GM23338 (cell line): ENCODE measurements at regions not wholly inside any gene's neighbourhood (a gene's known extent, or its start where the extent isn't known, plus 50 kb on each side); places are given as distances from the start of the nearest gene placed in this dataset.

Experiments used
- ETS1 ChIP-seq: IDR thresholded peaks from 2 replicates; pipeline ENCODE4 v1.6.1; 2016; ENCODE audit warnings: antibody characterized with exemption
- EZH2 ChIP-seq: fragments of 200-600 bp; sonication (generic); IDR thresholded peaks from one replicate; pipeline ENCODE4 v1.8.0; 2017; ENCODE audit warnings: antibody characterized with exemption, mild to moderate bottlenecking, low read depth; ENCODE audit not compliant: unreplicated experiment
- JUNB ChIP-seq: IDR thresholded peaks from one replicate; pipeline ENCODE4 v1.6.1; 2016; ENCODE audit warnings: antibody characterized with exemption; ENCODE audit not compliant: unreplicated experiment
- NANOG ChIP-seq: IDR thresholded peaks from 2 replicates; pipeline ENCODE4 v1.6.1; 2016; ENCODE audit warnings: antibody characterized with exemption, borderline replicate concordance
- POLR2AphosphoS5 ChIP-seq: IDR thresholded peaks from 2 replicates; pipeline ENCODE4 v1.6.1; 2016; ENCODE audit warnings: antibody characterized with exemption, low read depth
- STAT1 ChIP-seq: IDR thresholded peaks from one replicate; pipeline ENCODE4 v1.6.1; 2016; ENCODE audit warnings: antibody characterized with exemption; ENCODE audit not compliant: unreplicated experiment
- ZNF114 ChIP-seq: fragments of 250-450 bp; sonication (Bioruptor Pico); IDR thresholded peaks from 2 replicates; pipeline ENCODE4 v1.5.0; 2020; ENCODE audit warnings: mild to moderate bottlenecking, moderate library complexity
- TF ChIP-seq, protein P1 (sequence below): fragments of 250-450 bp; sonication (Bioruptor Pico); IDR thresholded peaks from 2 replicates; pipeline ENCODE4 v1.5.0; 2020; ENCODE audit warnings: mild to moderate bottlenecking, moderate library complexity
- TF ChIP-seq, protein P2 (sequence below): IDR thresholded peaks from one replicate; pipeline ENCODE4 v1.6.1; 2018; ENCODE audit warnings: antibody characterized with exemption; ENCODE audit not compliant: unreplicated experiment

GRCh38 chr2:164224007-164224406 is 397.3 kb downstream of the GRB14 start (continued):
- TF ChIP-seq, protein P1, sequence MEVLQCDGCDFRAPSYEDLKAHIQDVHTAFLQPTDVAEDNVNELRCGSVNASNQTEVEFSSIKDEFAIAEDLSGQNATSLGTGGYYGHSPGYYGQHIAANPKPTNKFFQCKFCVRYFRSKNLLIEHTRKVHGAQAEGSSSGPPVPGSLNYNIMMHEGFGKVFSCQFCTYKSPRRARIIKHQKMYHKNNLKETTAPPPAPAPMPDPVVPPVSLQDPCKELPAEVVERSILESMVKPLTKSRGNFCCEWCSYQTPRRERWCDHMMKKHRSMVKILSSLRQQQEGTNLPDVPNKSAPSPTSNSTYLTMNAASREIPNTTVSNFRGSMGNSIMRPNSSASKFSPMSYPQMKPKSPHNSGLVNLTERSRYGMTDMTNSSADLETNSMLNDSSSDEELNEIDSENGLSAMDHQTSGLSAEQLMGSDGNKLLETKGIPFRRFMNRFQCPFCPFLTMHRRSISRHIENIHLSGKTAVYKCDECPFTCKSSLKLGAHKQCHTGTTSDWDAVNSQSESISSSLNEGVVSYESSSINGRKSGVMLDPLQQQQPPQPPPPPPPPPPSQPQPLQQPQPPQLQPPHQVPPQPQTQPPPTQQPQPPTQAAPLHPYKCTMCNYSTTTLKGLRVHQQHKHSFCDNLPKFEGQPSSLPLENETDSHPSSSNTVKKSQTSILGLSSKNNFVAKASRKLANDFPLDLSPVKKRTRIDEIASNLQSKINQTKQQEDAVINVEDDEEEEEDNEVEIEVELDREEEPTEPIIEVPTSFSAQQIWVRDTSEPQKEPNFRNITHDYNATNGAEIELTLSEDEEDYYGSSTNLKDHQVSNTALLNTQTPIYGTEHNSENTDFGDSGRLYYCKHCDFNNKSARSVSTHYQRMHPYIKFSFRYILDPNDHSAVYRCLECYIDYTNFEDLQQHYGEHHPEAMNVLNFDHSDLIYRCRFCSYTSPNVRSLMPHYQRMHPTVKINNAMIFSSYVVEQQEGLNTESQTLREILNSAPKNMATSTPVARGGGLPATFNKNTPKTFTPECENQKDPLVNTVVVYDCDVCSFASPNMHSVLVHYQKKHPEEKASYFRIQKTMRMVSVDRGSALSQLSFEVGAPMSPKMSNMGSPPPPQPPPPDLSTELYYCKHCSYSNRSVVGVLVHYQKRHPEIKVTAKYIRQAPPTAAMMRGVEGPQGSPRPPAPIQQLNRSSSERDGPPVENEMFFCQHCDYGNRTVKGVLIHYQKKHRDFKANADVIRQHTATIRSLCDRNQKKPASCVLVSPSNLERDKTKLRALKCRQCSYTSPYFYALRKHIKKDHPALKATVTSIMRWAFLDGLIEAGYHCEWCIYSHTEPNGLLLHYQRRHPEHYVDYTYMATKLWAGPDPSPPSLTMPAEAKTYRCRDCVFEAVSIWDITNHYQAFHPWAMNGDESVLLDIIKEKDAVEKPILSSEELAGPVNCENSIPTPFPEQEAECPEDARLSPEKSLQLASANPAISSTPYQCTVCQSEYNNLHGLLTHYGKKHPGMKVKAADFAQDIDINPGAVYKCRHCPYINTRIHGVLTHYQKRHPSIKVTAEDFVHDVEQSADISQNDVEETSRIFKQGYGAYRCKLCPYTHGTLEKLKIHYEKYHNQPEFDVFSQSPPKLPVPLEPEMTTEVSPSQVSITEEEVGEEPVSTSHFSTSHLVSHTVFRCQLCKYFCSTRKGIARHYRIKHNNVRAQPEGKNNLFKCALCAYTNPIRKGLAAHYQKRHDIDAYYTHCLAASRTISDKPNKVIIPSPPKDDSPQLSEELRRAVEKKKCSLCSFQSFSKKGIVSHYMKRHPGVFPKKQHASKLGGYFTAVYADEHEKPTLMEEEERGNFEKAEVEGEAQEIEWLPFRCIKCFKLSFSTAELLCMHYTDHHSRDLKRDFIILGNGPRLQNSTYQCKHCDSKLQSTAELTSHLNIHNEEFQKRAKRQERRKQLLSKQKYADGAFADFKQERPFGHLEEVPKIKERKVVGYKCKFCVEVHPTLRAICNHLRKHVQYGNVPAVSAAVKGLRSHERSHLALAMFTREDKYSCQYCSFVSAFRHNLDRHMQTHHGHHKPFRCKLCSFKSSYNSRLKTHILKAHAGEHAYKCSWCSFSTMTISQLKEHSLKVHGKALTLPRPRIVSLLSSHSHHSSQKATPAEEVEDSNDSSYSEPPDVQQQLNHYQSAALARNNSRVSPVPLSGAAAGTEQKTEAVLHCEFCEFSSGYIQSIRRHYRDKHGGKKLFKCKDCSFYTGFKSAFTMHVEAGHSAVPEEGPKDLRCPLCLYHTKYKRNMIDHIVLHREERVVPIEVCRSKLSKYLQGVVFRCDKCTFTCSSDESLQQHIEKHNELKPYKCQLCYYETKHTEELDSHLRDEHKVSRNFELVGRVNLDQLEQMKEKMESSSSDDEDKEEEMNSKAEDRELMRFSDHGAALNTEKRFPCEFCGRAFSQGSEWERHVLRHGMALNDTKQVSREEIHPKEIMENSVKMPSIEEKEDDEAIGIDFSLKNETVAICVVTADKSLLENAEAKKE (CRISPR knock-in tag) = no peak
- TF ChIP-seq ZNF114 (CRISPR knock-in tag) = no peak
- TF ChIP-seq JUNB = no peak
- no peak for TF ChIP-seq NANOG
- TF ChIP-seq, protein P2, sequence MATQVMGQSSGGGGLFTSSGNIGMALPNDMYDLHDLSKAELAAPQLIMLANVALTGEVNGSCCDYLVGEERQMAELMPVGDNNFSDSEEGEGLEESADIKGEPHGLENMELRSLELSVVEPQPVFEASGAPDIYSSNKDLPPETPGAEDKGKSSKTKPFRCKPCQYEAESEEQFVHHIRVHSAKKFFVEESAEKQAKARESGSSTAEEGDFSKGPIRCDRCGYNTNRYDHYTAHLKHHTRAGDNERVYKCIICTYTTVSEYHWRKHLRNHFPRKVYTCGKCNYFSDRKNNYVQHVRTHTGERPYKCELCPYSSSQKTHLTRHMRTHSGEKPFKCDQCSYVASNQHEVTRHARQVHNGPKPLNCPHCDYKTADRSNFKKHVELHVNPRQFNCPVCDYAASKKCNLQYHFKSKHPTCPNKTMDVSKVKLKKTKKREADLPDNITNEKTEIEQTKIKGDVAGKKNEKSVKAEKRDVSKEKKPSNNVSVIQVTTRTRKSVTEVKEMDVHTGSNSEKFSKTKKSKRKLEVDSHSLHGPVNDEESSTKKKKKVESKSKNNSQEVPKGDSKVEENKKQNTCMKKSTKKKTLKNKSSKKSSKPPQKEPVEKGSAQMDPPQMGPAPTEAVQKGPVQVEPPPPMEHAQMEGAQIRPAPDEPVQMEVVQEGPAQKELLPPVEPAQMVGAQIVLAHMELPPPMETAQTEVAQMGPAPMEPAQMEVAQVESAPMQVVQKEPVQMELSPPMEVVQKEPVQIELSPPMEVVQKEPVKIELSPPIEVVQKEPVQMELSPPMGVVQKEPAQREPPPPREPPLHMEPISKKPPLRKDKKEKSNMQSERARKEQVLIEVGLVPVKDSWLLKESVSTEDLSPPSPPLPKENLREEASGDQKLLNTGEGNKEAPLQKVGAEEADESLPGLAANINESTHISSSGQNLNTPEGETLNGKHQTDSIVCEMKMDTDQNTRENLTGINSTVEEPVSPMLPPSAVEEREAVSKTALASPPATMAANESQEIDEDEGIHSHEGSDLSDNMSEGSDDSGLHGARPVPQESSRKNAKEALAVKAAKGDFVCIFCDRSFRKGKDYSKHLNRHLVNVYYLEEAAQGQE = no peak
- no peak for TF ChIP-seq POLR2AphosphoS5
- no peak for TF ChIP-seq EZH2
- TF ChIP-seq STAT1 = no peak
- no peak for TF ChIP-seq ETS1
